ENCODE measurements at regions not wholly inside any gene's neighbourhood (a gene's known extent, or its start where the extent isn't known, plus 50 kb on each side); places are given as distances from the start of the nearest gene placed in this dataset.

- no peak for TF ChIP-seq POLR2A (IDR thresholded peaks at IDR 0.05; ENCODE audit: low read length)
- TF ChIP-seq GATA1 (IDR thresholded peaks at IDR 0.05; ENCODE audit: low read depth, low read length): no peak
Observed at GRCh38 chr1:56169856-56170255, 409.5 kb downstream of the PLPP3 start.

All from erythroblast (primary cell).